ENCODE measurements at regions not wholly inside any gene's neighbourhood (a gene's known extent, or its start where the extent isn't known, plus 50 kb on each side); places are given as distances from the start of the nearest gene placed in this dataset.

- TF ChIP-seq CTCF (IDR thresholded peaks at IDR 0.05; ENCODE audit: unreplicated experiment): no peak
- Mint-ChIP-seq H3K27me3 (ENCODE audit: unreplicated experiment) (no peaks in the 10 kb centered on the region), H3K36me3 (ENCODE audit: insufficient read depth, unreplicated experiment) (no peaks in the 10 kb centered on the region), H3K27ac (ENCODE audit: unreplicated experiment) (no peak overlapping the region), H3K9me3 (ENCODE audit: low read depth, unreplicated experiment) (peaks cover 6% of the 10 kb centered on the region), H3K4me1 (ENCODE audit: low read depth, unreplicated experiment) (no peaks in the 10 kb centered on the region), H3K4me3 (ENCODE audit: low read depth, unreplicated experiment) (no peak overlapping the region)
- no peak for DNase-seq
- CTCF ChIA-PET: no interaction called here
- intact Hi-C loops (cut with micrococcal nuclease; ENCODE audit: unreplicated experiment): no loop called here
- BruUV-seq (replicated peaks): no TSS peak
Observed at GRCh38 chr15:87735522-87735921, 521.0 kb downstream of the NTRK3 start.

- H3K27me3 Mint-ChIP-seq (ENCODE audit: unreplicated experiment): no peaks in the 10 kb centered on the region
- H3K4me3 Mint-ChIP-seq (ENCODE audit: low read depth, unreplicated experiment): no peak overlapping the region
- DNase-seq: no peak
- H3K36me3 Mint-ChIP-seq (ENCODE audit: insufficient read depth, unreplicated experiment): no peaks in the 10 kb centered on the region
- intact Hi-C loops (cut with micrococcal nuclease; ENCODE audit: unreplicated experiment): no loop called here
- H3K27ac Mint-ChIP-seq (ENCODE audit: unreplicated experiment): no peak overlapping the region
- H3K9me3 Mint-ChIP-seq (ENCODE audit: low read depth, unreplicated experiment): peaks cover 5% of the 10 kb centered on the region
- TF ChIP-seq CTCF (IDR thresholded peaks at IDR 0.05; ENCODE audit: unreplicated experiment): no peak
- CTCF ChIA-PET: no interaction called here
- no TSS peak for BruUV-seq (replicated peaks)
- H3K4me1 Mint-ChIP-seq (ENCODE audit: low read depth, unreplicated experiment): no peaks in the 10 kb centered on the region
Observed at GRCh38 chr15:87734571-87735373, 521.8 kb downstream of the NTRK3 start.

- H3K4me3 Mint-ChIP-seq (ENCODE audit: low read depth, unreplicated experiment): no peak overlapping the region
- peaks cover 6% of the 10 kb centered on the region for H3K9me3 Mint-ChIP-seq (ENCODE audit: low read depth, unreplicated experiment)
- no TSS peak for BruUV-seq (replicated peaks)
- CTCF ChIA-PET: no interaction called here
- no peak for DNase-seq
- no peaks in the 10 kb centered on the region for H3K4me1 Mint-ChIP-seq (ENCODE audit: low read depth, unreplicated experiment)
- H3K36me3 Mint-ChIP-seq (ENCODE audit: insufficient read depth, unreplicated experiment): no peaks in the 10 kb centered on the region
- H3K27ac Mint-ChIP-seq (ENCODE audit: unreplicated experiment): no peak overlapping the region
- intact Hi-C loops (cut with micrococcal nuclease; ENCODE audit: unreplicated experiment): no loop called here
- no peak for TF ChIP-seq CTCF (IDR thresholded peaks at IDR 0.05; ENCODE audit: unreplicated experiment)
- H3K27me3 Mint-ChIP-seq (ENCODE audit: unreplicated experiment): no peaks in the 10 kb centered on the region
Observed at GRCh38 chr15:87733977-87734376, 522.6 kb downstream of the NTRK3 start.

- intact Hi-C loops (cut with micrococcal nuclease; ENCODE audit: unreplicated experiment): no loop called here
- TF ChIP-seq CTCF (IDR thresholded peaks at IDR 0.05; ENCODE audit: unreplicated experiment): no peak
- no peaks in the 10 kb centered on the region for H3K36me3 Mint-ChIP-seq (ENCODE audit: insufficient read depth, unreplicated experiment)
- no TSS peak for BruUV-seq (replicated peaks)
- H3K27me3 Mint-ChIP-seq (ENCODE audit: unreplicated experiment): no peaks in the 10 kb centered on the region
- no peaks in the 10 kb centered on the region for H3K4me1 Mint-ChIP-seq (ENCODE audit: low read depth, unreplicated experiment)
- CTCF ChIA-PET: no interaction called here
- H3K9me3 Mint-ChIP-seq (ENCODE audit: low read depth, unreplicated experiment): peaks cover 6% of the 10 kb centered on the region
- no peak overlapping the region for H3K27ac Mint-ChIP-seq (ENCODE audit: unreplicated experiment)
- DNase-seq: no peak
- H3K4me3 Mint-ChIP-seq (ENCODE audit: low read depth, unreplicated experiment): no peak overlapping the region
Observed at GRCh38 chr15:87733541-87733941, 523.0 kb downstream of the NTRK3 start.
